Adipocyte (in vitro differentiated cells): ENCODE measurements at regions not wholly inside any gene's neighbourhood (a gene's known extent, or its start where the extent isn't known, plus 50 kb on each side); places are given as distances from the start of the nearest gene placed in this dataset.
"Not testable (repeated sequence)": the region's sequence is repeated elsewhere in the genome, so short reads cannot be mapped to it uniquely, and the experiment has no call there.

Source experiments
- DNase-seq: peaks from one replicate; pipeline ENCODE4 v3.0.0-alpha.2; 2015; ENCODE audit warnings: low read depth
- H3K27me3 ChIP-seq: replicated peaks from 2 replicates; pipeline ENCODE4 v1.7.0; 2013; ENCODE audit warnings: mild to moderate bottlenecking, low read length, moderate library complexity; ENCODE audit not compliant: control insufficient read depth, insufficient read depth
- H3K36me3 ChIP-seq: 2 replicates; pipeline ENCODE4 v1.7.0; 2013; ENCODE audit warnings: low read length, mild to moderate bottlenecking, moderate library complexity; ENCODE audit not compliant: control insufficient read depth, insufficient read depth, severe bottlenecking
- H3K4me1 ChIP-seq: 2 replicates; pipeline ENCODE4 v1.7.0; 2013; ENCODE audit warnings: mild to moderate bottlenecking, low read length, moderate library complexity; ENCODE audit not compliant: control insufficient read depth, insufficient read depth
- H3K4me3 ChIP-seq: 2 replicates; pipeline ENCODE4 v1.7.0; 2013; ENCODE audit warnings: mild to moderate bottlenecking, low read length, moderate library complexity
- H3K9ac ChIP-seq: 2 replicates; pipeline ENCODE4 v1.7.0; 2013; ENCODE audit warnings: mild to moderate bottlenecking, low read length, moderate library complexity
- H3K9me3 ChIP-seq: 2 replicates; pipeline ENCODE4 v1.7.0; 2013; ENCODE audit warnings: mild to moderate bottlenecking, low read length, moderate library complexity; ENCODE audit not compliant: control insufficient read depth

DNA sequence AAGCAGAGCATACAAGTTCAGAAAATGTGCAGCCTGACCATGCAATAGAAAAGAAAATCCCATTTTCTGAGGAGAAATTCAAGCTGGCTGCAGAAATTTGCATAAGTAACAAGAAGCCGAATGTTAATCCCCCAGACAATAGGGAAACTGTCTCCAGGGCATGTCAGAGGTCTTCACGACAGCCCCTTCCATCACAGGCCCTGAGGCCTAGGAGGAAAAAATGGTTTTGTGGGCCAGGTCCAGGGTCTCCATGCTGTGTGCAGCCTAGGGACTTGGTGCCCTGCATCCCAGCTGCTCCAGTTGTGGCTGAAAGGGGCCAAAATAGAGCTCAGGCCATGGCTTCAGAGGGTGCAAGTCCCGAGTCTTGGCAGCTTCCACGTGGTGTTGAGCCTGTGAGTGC lies 225.8 kb upstream of the MSX2 start:
- not testable (repeated sequence) for DNase-seq, H3K9ac ChIP-seq, H3K36me3 ChIP-seq, H3K27me3 ChIP-seq, H3K4me3 ChIP-seq
- peaks cover 13% of the 10 kb centered on the region for H3K4me1 ChIP-seq
- peaks cover 25% of the 10 kb centered on the region for H3K9me3 ChIP-seq

DNA sequence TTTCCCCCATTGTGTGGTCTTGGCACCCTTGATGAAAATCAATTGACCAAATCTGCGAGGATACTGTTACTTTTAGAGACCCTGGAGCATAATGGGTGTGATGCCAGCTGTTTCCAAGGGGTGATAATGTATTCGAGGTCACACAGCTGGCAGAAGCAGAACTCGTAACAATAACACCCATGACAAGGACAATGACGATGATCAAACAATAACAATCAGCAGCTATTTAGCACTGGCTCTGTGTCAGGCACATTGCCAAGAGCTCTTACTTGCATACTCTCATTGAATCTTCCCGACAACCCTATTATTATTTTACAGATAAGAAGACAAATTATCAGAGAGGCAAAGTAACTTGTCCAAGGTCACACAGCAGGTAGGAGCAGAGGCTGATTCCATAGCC lies 223.7 kb upstream of the MSX2 start:
- no peak overlapping the region for H3K9ac ChIP-seq
- H3K36me3 ChIP-seq: no peaks in the 10 kb centered on the region
- peaks cover 7% of the 10 kb centered on the region for H3K4me1 ChIP-seq
- H3K9me3 ChIP-seq: peaks cover 25% of the 10 kb centered on the region
- no peaks in the 10 kb centered on the region for H3K27me3 ChIP-seq
- DNase-seq: no peak
- no peak overlapping the region for H3K4me3 ChIP-seq

GRCh38 chr5:174501461-174502069 lies 222.8 kb upstream of the MSX2 start:
- no peak for DNase-seq
- no peaks in the 10 kb centered on the region for H3K36me3 ChIP-seq
- no peak overlapping the region for H3K4me3 ChIP-seq
- no peaks in the 10 kb centered on the region for H3K27me3 ChIP-seq
- no peak overlapping the region for H3K9ac ChIP-seq
- H3K4me1 ChIP-seq: peaks cover 3% of the 10 kb centered on the region
- peaks cover 25% of the 10 kb centered on the region for H3K9me3 ChIP-seq

- no peaks in the 10 kb centered on the region for H3K36me3 ChIP-seq
- peaks cover 3% of the 10 kb centered on the region for H3K4me1 ChIP-seq
- no peak overlapping the region for H3K4me3 ChIP-seq
- H3K9ac ChIP-seq: no peak overlapping the region
- DNase-seq: no peak
- H3K27me3 ChIP-seq: peaks cover 3% of the 10 kb centered on the region
- H3K9me3 ChIP-seq: peaks cover 17% of the 10 kb centered on the region
Observed at GRCh38 chr5:174503086-174503460, 221.3 kb upstream of the MSX2 start.

- DNase-seq: peak; percentile 81
- peaks cover 3% of the 10 kb centered on the region for H3K27me3 ChIP-seq
- no peak overlapping the region for H3K4me3 ChIP-seq
- peaks cover 14% of the 10 kb centered on the region for H3K9me3 ChIP-seq
- no peaks in the 10 kb centered on the region for H3K36me3 ChIP-seq
- H3K4me1 ChIP-seq: peaks cover 3% of the 10 kb centered on the region
- H3K9ac ChIP-seq: no peak overlapping the region
Observed at GRCh38 chr5:174503461-174504265, 220.7 kb upstream of the MSX2 start.

GRCh38 chr5:174504266-174504726 lies 220.1 kb upstream of the MSX2 start:
- Histone ChIP-seq H3K27me3 (peaks cover 3% of the 10 kb centered on the region), H3K9me3 (peaks cover 14% of the 10 kb centered on the region), H3K36me3 (no peaks in the 10 kb centered on the region), H3K4me1 (peaks cover 3% of the 10 kb centered on the region), H3K4me3 (no peak overlapping the region), H3K9ac (no peak overlapping the region)
- DNase-seq: no peak

GRCh38 chr5:174505621-174506020 lies 218.8 kb upstream of the MSX2 start:
- H3K27me3 ChIP-seq: peaks cover 3% of the 10 kb centered on the region
- H3K4me3 ChIP-seq: no peak overlapping the region
- peaks cover 4% of the 10 kb centered on the region for H3K9me3 ChIP-seq
- peaks cover 3% of the 10 kb centered on the region for H3K4me1 ChIP-seq
- no peak overlapping the region for H3K9ac ChIP-seq
- no peaks in the 10 kb centered on the region for H3K36me3 ChIP-seq
- DNase-seq: no peak

DNA sequence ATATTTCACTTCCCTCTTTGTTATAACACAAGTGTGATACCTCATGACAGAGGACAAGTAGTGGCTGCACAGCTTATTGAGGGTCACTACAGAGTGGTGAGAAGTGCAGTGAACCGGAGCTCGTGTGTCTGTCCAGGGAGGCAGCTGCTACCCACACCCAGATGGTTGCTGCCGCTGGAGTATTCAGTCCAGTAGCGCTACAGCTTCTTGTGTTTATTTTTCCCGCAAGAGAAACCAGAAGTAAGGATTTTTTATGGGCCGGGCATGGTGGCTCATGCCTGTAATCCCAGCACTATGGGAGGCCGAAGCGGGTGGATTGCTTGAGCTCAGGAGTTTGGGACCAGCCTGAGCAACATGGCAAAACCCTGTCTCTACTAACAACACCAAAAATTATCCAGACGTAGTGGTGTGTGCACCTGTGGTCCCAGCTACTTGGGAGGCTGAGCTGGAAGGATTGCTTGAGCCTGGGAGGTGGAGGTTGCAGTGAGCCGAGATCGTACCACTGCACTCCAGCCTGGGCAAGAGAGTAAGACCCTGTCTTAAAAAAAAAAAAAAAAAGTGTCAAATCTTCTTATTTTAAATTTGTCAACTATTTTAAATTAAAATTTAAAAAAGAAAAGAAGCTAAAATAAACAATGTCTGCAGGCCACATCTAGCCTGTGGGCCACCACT lies 213.5 kb upstream of the MSX2 start:
- not testable (repeated sequence) for H3K4me3 ChIP-seq, H3K9ac ChIP-seq, H3K9me3 ChIP-seq, H3K36me3 ChIP-seq, DNase-seq
- Histone ChIP-seq H3K27me3 (peaks cover 11% of the 10 kb centered on the region), H3K4me1 (peaks cover 10% of the 10 kb centered on the region)

DNA sequence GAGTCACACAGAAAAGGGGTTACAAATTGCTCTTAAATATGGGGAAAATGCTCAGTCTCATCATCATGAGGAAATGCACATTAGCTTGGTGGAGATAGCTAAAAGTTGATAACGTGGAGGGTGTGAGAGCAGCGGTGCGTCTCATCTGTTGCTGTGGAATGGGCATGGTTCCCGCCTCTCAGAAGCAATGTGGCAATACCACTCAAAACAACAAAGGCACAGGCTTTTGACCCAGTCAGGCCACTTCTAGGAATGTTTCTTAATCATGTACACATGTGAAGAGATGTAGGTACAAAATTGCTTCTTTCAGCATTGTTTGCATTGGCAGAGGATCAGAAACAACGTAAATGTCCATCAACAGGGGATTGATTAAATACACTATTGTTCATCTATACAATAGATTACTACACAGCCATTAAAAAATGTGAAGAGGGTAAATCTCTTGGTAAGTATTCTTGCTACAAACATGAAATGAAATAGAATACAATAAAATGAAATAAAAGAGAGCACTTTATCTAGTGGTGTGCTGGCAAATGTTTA lies 212.6 kb upstream of the MSX2 start:
- H3K27me3 ChIP-seq: peaks cover 14% of the 10 kb centered on the region
- no peak overlapping the region for H3K4me3 ChIP-seq
- no peaks in the 10 kb centered on the region for H3K36me3 ChIP-seq
- peaks cover 5% of the 10 kb centered on the region for H3K9me3 ChIP-seq
- H3K9ac ChIP-seq: no peak overlapping the region
- DNase-seq: peak; percentile 5
- H3K4me1 ChIP-seq: peaks cover 10% of the 10 kb centered on the region

DNA sequence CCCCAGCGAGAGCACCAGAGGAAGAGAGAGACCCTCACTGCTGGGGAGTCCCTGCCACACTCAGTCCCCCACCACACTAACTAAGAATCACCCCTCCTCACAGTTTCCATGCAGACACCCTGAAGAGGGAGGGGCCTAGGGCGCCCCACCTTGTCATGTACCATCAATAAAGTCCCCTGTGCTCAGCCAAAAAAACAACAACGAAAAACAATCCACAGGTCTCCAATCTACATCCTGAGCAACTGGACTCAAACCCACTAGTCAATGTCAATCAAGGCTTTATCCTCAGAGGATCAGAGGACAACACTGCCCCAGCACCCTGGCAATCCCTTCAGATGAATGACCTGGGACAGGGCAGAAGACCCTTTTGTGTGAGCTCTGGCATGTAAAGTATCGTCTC lies 210.1 kb upstream of the MSX2 start:
- no peak overlapping the region for H3K9ac ChIP-seq
- H3K27me3 ChIP-seq: peaks cover 22% of the 10 kb centered on the region
- no peaks in the 10 kb centered on the region for H3K36me3 ChIP-seq
- peaks cover 10% of the 10 kb centered on the region for H3K9me3 ChIP-seq
- H3K4me3 ChIP-seq: no peak overlapping the region
- peaks cover 10% of the 10 kb centered on the region for H3K4me1 ChIP-seq
- DNase-seq: no peak

GRCh38 chr5:174514983-174515394 lies 209.4 kb upstream of the MSX2 start:
- Histone ChIP-seq H3K9me3 (peaks cover 10% of the 10 kb centered on the region), H3K27me3 (peaks cover 29% of the 10 kb centered on the region), H3K4me1 (peaks cover 10% of the 10 kb centered on the region), H3K36me3 (no peaks in the 10 kb centered on the region), H3K4me3 (no peak overlapping the region), H3K9ac (no peak overlapping the region)
- no peak for DNase-seq
